Tibial nerve (tissue), 4 donors: ENCODE measurements at regions not wholly inside any gene's neighbourhood (a gene's known extent, or its start where the extent isn't known, plus 50 kb on each side); places are given as distances from the start of the nearest gene placed in this dataset.

Experiments
- DNase-seq, 2 donors: peaks; one replicate each; pipeline ENCODE4 v3.0.0-alpha.2; 2019; ENCODE audit warnings: low spot score in 2 of 2
- H3K27ac ChIP-seq, 4 donors: fragments of 200-600 bp; sonication (generic) in 3 of 4; one replicate each; pipeline ENCODE4 v1.5.1; 2017 to 2019; ENCODE audit warnings: mild to moderate bottlenecking in 1 of 4
- H3K27me3 ChIP-seq, 2 donors: fragments of 200-600 bp; sonication (generic) in 1 of 2; one replicate each; pipeline versions ENCODE4 v1.5.1 to v1.6.0; 2017 to 2019
- H3K36me3 ChIP-seq, 3 donors: fragments of 200-600 bp; sonication (generic); one replicate each; pipeline ENCODE4 v1.5.1; 2018 to 2019
- H3K4me1 ChIP-seq, 4 donors: fragments of 200-600 bp; sonication (generic) in 3 of 4; one replicate each; pipeline ENCODE4 v1.5.1; 2017 to 2019
- H3K4me3 ChIP-seq, 4 donors: fragments of 200-600 bp; sonication (generic) in 3 of 4; one replicate each; pipeline ENCODE4 v1.5.1; 2017 to 2019; ENCODE audit warnings: mild to moderate bottlenecking in 1 of 4, moderate library complexity in 1 of 4
- H3K9me3 ChIP-seq, 4 donors: fragments of 200-600 bp; sonication (generic) in 3 of 4; one replicate each; pipeline ENCODE4 v1.5.1; 2017 to 2019
- EP300 ChIP-seq, 2 donors: sonication (generic); formaldehyde crosslinking; IDR thresholded peaks; one replicate each; pipeline ENCODE4 v1.6.1; 2017; ENCODE audit warnings: antibody characterized with exemption in 2 of 2, mild to moderate bottlenecking in 1 of 2
- POLR2A ChIP-seq, 2 donors: fragments of 450-650 bp; IDR thresholded peaks; one replicate each; pipeline ENCODE4 v1.6.1; 2017; ENCODE audit warnings: antibody characterized with exemption in 2 of 2, mild to moderate bottlenecking in 2 of 2, moderate library complexity in 2 of 2
- WGBS, 2 donors: methylation state at CpG; one replicate each; pipeline ENCODE4 v1.1.5; 2018; 5-methylcytosine and 5-hydroxymethylcytosine counted together
- TF ChIP-seq, protein P1 (sequence below), 5 experiments: fragments of 200-600 bp in 3 of 5; fragments of 450-650 bp in 2 of 5; sonication (generic) in 3 of 5; IDR thresholded peaks; one replicate each; pipeline ENCODE4 v1.5.1; 2016 to 2019; ENCODE audit warnings: antibody characterized with exemption in 5 of 5, mild to moderate bottlenecking in 3 of 5, moderate library complexity in 2 of 5

- Histone ChIP-seq H3K36me3 (no peaks in the 10 kb centered on the region), H3K4me1 (no peaks in the 10 kb centered on the region), H3K27me3 (no peaks in the 10 kb centered on the region), H3K4me3 (no peak overlapping the region), H3K9me3 (no peaks in the 10 kb centered on the region), H3K27ac (no peak overlapping the region)
- whole genome bisulfite sequencing, 2 donors: 17 to 41% methylated on average over 1 of the region's 1 CpG
- DNase-seq: no peak
- TF ChIP-seq POLR2A (IDR thresholded peaks at IDR 0.05) (no peak), EP300 (IDR thresholded peaks at IDR 0.05) (no peak)
- TF ChIP-seq, protein P1, sequence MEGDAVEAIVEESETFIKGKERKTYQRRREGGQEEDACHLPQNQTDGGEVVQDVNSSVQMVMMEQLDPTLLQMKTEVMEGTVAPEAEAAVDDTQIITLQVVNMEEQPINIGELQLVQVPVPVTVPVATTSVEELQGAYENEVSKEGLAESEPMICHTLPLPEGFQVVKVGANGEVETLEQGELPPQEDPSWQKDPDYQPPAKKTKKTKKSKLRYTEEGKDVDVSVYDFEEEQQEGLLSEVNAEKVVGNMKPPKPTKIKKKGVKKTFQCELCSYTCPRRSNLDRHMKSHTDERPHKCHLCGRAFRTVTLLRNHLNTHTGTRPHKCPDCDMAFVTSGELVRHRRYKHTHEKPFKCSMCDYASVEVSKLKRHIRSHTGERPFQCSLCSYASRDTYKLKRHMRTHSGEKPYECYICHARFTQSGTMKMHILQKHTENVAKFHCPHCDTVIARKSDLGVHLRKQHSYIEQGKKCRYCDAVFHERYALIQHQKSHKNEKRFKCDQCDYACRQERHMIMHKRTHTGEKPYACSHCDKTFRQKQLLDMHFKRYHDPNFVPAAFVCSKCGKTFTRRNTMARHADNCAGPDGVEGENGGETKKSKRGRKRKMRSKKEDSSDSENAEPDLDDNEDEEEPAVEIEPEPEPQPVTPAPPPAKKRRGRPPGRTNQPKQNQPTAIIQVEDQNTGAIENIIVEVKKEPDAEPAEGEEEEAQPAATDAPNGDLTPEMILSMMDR (IDR thresholded peaks at IDR 0.05): no peak
Observed at GRCh38 chr1:73759011-73759410, 439.0 kb downstream of the LRRIQ3 start.

DNA sequence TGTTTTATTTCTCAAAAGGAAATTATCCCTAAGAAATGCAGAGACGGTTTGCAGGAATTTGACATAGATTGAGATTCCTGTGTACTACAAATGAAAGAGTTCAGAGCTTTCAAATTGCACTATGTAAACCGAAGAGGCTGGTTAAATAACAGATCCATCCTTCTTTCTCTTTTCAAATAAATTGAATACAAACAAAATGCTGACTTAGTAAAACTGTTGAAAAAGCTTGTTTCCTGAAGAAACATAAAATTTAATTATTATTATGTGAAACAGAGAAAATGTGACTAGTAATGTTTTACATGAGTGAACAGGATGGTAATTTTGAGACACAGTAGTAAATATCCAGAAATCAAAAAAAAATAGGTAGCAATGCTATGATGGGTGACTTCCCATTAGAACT lies 441.2 kb downstream of the LRRIQ3 start:
- 67 to 68% methylated on average over 2 of the region's 2 CpGs for WGBS, 2 donors
- no peak for TF ChIP-seq EP300 (IDR thresholded peaks at IDR 0.05)
- TF ChIP-seq, protein P1 (IDR thresholded peaks at IDR 0.05): no peak
- TF ChIP-seq POLR2A (IDR thresholded peaks at IDR 0.05): no peak

DNA sequence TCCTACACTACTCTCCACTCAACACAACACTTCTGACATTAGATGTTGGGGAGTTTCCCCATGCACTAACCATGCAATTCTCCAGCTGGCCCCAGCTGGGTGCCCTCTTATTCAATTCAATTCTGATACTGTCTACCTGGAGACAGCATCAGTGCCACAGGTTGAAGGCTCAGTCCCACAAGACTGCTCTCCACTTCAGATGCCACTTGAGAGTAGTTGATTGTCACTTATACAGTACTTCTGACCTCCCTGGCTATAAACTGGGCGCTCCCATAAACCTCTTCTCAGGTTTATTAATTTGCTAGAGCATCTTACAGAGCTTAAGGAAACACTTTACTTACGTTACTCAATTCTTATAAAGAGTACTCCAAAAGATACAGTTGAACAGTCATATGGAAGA lies 442.3 kb downstream of the LRRIQ3 start:
- no peak for DNase-seq
- Histone ChIP-seq H3K27ac (no peak overlapping the region), H3K4me3 (no peak overlapping the region), H3K36me3 (no peaks in the 10 kb centered on the region), H3K27me3 (no peaks in the 10 kb centered on the region), H3K4me1 (no peaks in the 10 kb centered on the region), H3K9me3 (no peaks in the 10 kb centered on the region)
- TF ChIP-seq EP300 (IDR thresholded peaks at IDR 0.05) (no peak), POLR2A (IDR thresholded peaks at IDR 0.05) (no peak)
- TF ChIP-seq, protein P1 (IDR thresholded peaks at IDR 0.05): no peak
- 76 to 80% methylated on average over 2 of the region's 2 CpGs for WGBS, 2 donors

More for the DNA sequence above, 441.2 kb downstream of the LRRIQ3 start:
- Histone ChIP-seq H3K4me3 (no peak overlapping the region), H3K9me3 (no peaks in the 10 kb centered on the region), H3K27me3 (no peaks in the 10 kb centered on the region), H3K4me1 (no peaks in the 10 kb centered on the region), H3K27ac (no peak overlapping the region), H3K36me3 (no peaks in the 10 kb centered on the region)
- no peak for DNase-seq

DNA sequence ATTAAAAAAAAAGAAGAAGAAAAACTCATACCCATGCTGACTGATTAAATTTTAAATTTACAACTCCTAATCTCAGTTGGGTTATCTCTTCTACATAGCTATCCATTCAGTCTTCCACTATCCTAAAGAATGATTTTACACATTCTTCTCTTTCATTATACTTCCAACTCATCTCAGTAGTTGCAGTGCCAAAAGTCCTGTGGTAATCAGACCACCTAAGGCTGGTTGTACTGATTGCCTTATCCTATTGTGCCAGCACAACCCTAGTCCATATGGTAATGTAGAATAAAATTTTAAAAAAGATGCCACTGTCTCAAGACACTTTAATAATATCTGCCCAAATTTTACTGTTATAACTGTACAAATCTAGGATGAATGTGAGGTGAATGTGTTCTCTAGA lies 448.0 kb downstream of the LRRIQ3 start:
- H3K9me3 ChIP-seq: peaks cover 0 to 7% (median 0%) of the 10 kb centered on the region in 4 donors
- no peaks in the 10 kb centered on the region for H3K36me3 ChIP-seq
- TF ChIP-seq POLR2A (IDR thresholded peaks at IDR 0.05): no peak
- TF ChIP-seq, protein P1 (IDR thresholded peaks at IDR 0.05): no peak
- no peak for TF ChIP-seq EP300 (IDR thresholded peaks at IDR 0.05)
- H3K4me3 ChIP-seq: no peak overlapping the region
- H3K27ac ChIP-seq: no peak overlapping the region
- H3K4me1 ChIP-seq: no peaks in the 10 kb centered on the region
- no peak for DNase-seq
- no peaks in the 10 kb centered on the region for H3K27me3 ChIP-seq

- no peak overlapping the region for H3K4me3 ChIP-seq
- no peaks in the 10 kb centered on the region for H3K4me1 ChIP-seq
- H3K9me3 ChIP-seq: peaks cover 0 to 11% (median 1%) of the 10 kb centered on the region in 4 donors
- no peaks in the 10 kb centered on the region for H3K36me3 ChIP-seq
- H3K27me3 ChIP-seq: no peaks in the 10 kb centered on the region
- no peak overlapping the region for H3K27ac ChIP-seq
- no peak for TF ChIP-seq EP300 (IDR thresholded peaks at IDR 0.05)
- TF ChIP-seq, protein P1 (IDR thresholded peaks at IDR 0.05): no peak
- no peak for TF ChIP-seq POLR2A (IDR thresholded peaks at IDR 0.05)
- DNase-seq: no peak
Observed at GRCh38 chr1:73744985-73745384, 453.0 kb downstream of the LRRIQ3 start.
